GOT3 (cell line): ENCODE measurements at regions not wholly inside any gene's neighbourhood (a gene's known extent, or its start where the extent isn't known, plus 50 kb on each side); places are given as distances from the start of the nearest gene placed in this dataset.
A peak's percentile ranks its signal among the peaks of the same experiment; 100 is the strongest.
"Not testable (repeated sequence)": the region's sequence is repeated elsewhere in the genome, so short reads cannot be mapped to it uniquely, and the experiment has no call there.

Experiments used
- DNase-seq: peaks from one replicate; lab custom pipeline; 2025; ENCODE audit warnings: mixed read lengths; lab: John Stamatoyannopoulos, UW

GRCh38 chr1:209176866-209177430 lies 406.6 kb upstream of the CAMK1G start:
- no peak for DNase-seq

- DNase-seq, result no peak
These were observed 400.3 kb upstream of the CAMK1G start for GRCh38 chr1:209183195-209183594.

GRCh38 chr1:209187589-209187988 lies 395.9 kb upstream of the CAMK1G start:
- no peak for DNase-seq

GRCh38 chr1:209190591-209191261 lies 392.8 kb upstream of the CAMK1G start:
- no peak for DNase-seq

GRCh38 chr1:209191262-209191634 lies 392.3 kb upstream of the CAMK1G start:
- DNase-seq, result no peak

GRCh38 chr1:209196140-209196539 lies 387.4 kb upstream of the CAMK1G start:
- DNase-seq, result no peak

GRCh38 chr1:209198961-209199750 lies 384.4 kb upstream of the CAMK1G start:
- DNase-seq, result no peak

- no peak for DNase-seq
These were observed 383.7 kb upstream of the CAMK1G start for GRCh38 chr1:209199822-209200221.

- not testable (repeated sequence) for DNase-seq
These were observed 381.2 kb upstream of the CAMK1G start for GRCh38 chr1:209202321-209202720.

GRCh38 chr1:209202830-209203532 lies 380.5 kb upstream of the CAMK1G start:
- no peak for DNase-seq

GRCh38 chr1:209203533-209203895 lies 380.0 kb upstream of the CAMK1G start:
- DNase-seq, result no peak

- DNase-seq, result no peak
These were observed 378.5 kb upstream of the CAMK1G start for GRCh38 chr1:209205039-209205438.

- no peak for DNase-seq
These were observed 376.3 kb upstream of the CAMK1G start for GRCh38 chr1:209207126-209207700.

GRCh38 chr1:209207701-209208286 lies 375.7 kb upstream of the CAMK1G start:
- DNase-seq, result peak; percentile 15

- no peak for DNase-seq
These were observed 374.9 kb upstream of the CAMK1G start for GRCh38 chr1:209208648-209209047.

GRCh38 chr1:209213989-209214388 lies 369.5 kb upstream of the CAMK1G start:
- no peak for DNase-seq

GRCh38 chr1:209215826-209216225 lies 367.7 kb upstream of the CAMK1G start:
- DNase-seq, result no peak

GRCh38 chr1:209218113-209218512 lies 365.4 kb upstream of the CAMK1G start:
- DNase-seq, result no peak

GRCh38 chr1:209218981-209219380 lies 364.5 kb upstream of the CAMK1G start:
- no peak for DNase-seq

GRCh38 chr1:209219791-209220524 lies 363.6 kb upstream of the CAMK1G start:
- DNase-seq, result no peak

GRCh38 chr1:209222826-209223225 lies 360.7 kb upstream of the CAMK1G start:
- no peak for DNase-seq
